ENCODE measurements at regions not wholly inside any gene's neighbourhood (a gene's known extent, or its start where the extent isn't known, plus 50 kb on each side); places are given as distances from the start of the nearest gene placed in this dataset.

DNA sequence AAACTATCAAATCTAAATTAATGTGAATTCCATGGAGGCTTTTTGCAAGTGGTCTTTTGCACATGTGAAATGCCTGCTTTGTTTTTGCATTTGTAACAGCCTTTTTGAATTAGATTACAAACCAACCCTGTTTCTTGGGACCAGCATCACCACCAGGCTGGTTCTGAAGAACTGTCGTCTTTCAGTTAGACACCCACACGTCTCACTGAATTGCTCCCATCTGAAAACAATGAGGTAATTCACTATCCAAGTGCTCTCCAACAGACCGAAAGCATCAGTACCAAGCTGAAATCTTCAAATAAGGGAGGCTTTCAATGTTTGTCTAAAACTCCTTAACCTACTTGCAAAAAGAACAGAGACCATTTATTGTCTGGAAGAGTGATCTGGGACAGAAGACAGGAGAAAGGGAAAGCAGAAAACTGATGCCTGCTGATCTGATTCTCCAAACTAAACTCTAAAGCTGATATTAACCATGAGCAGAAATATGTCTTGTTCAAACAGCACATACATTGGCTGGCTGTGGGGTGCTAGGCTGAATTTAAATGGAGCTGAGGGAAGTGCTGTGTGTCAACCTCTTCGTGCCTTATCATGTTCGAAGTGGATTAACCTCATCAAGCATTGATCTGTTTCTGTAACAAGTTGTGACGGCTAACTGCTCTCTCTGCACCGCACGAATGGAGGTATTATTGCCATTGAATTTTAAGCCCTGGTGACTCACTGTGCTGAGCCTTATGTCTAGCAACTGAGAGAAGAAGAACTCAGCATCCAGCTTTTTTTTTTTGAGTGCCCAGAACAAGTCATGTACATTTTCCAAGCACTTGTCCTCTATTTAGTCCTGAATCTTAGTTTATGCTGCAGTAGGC lies 213.7 kb upstream of the P2RY1 start:
- ATAC-seq (peak; percentile 49), DNase-seq (no peak)
- no peaks in the 10 kb centered on the region for H3K27me3 ChIP-seq
- H3K36me3 ChIP-seq (replicated peaks in 1 of 2; ENCODE audit: insufficient read depth in 1 of 2, low read depth in 2 of 2) = no peaks in the 10 kb centered on the region
- peaks cover 5% of the 10 kb centered on the region for H3K4me1 ChIP-seq
- TF ChIP-seq POLR2A (IDR thresholded peaks at IDR 0.05) = no peak
- TF ChIP-seq, protein P1, sequence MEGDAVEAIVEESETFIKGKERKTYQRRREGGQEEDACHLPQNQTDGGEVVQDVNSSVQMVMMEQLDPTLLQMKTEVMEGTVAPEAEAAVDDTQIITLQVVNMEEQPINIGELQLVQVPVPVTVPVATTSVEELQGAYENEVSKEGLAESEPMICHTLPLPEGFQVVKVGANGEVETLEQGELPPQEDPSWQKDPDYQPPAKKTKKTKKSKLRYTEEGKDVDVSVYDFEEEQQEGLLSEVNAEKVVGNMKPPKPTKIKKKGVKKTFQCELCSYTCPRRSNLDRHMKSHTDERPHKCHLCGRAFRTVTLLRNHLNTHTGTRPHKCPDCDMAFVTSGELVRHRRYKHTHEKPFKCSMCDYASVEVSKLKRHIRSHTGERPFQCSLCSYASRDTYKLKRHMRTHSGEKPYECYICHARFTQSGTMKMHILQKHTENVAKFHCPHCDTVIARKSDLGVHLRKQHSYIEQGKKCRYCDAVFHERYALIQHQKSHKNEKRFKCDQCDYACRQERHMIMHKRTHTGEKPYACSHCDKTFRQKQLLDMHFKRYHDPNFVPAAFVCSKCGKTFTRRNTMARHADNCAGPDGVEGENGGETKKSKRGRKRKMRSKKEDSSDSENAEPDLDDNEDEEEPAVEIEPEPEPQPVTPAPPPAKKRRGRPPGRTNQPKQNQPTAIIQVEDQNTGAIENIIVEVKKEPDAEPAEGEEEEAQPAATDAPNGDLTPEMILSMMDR (IDR thresholded peaks at IDR 0.05) = no peak
- H3K4me3 ChIP-seq = no peak overlapping the region
- H3K27ac ChIP-seq = peak overlapping the region in 3 of 4 donors; percentile 0 to 31 (median 5)
- 23 to 26% methylated on average over 8 of the region's 8 CpGs for WGBS, 2 donors
- H3K9me3 ChIP-seq = no peaks in the 10 kb centered on the region
- intact Hi-C loops (cut with DNase I) = no loop called here

DNA sequence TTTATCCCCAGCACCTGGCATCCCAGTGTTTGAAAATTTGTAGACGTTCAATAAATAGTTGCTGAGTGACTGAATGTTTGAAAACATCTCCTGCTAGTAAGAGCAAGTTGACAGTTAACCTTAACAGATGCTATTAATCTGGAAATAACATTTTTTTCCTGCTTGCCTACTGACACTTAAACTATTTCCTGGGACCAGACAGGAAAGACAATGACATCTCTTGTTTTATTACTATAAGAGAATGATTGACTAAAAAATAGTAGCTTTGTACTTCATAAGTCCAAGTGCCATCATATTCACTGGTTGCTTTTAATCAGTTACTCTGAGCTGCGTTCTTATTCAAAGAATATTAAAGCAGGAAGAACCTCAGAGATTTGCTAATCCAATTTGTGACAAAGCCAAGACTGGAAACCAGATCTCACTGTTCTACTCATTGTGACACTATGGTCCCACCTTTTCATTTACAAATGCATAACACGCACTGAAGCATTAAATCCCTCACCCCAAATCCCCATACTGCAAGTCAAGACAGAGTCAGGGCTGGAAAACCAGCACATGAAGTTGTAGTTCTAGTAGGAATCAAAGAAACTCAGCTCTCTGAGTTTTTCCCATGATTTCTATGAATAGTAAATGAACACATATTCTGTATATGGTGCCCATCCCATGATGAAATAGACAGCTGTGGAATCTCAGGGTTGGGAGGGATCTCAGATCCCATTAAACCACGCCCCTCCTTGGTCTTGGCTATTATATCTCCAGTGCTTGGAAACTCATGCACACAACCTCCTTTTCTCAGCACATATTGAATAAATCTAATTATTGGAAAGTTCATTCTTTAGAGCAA lies 212.7 kb upstream of the P2RY1 start:
- H3K27ac ChIP-seq = peak overlapping the region in 2 of 4 donors; percentile 0 to 33

GRCh38 chr3:152622811-152623167 lies 212.1 kb upstream of the P2RY1 start:
- TF ChIP-seq, protein P1 (IDR thresholded peaks at IDR 0.05) = no peak
- TF ChIP-seq POLR2A (IDR thresholded peaks at IDR 0.05) = no peak
- DNase-seq (no peak), ATAC-seq (no peak)
- Histone ChIP-seq H3K4me1 (peaks cover 5% of the 10 kb centered on the region), H3K27me3 (no peaks in the 10 kb centered on the region), H3K9me3 (no peaks in the 10 kb centered on the region), H3K36me3 (replicated peaks in 1 of 2; ENCODE audit: insufficient read depth in 1 of 2, low read depth in 2 of 2) (no peaks in the 10 kb centered on the region), H3K27ac (no peak overlapping the region), H3K4me3 (no peak overlapping the region)
- WGBS, 2 donors = 54 to 67% methylated on average over 2 of the region's 2 CpGs
- intact Hi-C loops (cut with DNase I) = no loop called here

More for the DNA sequence above, 212.7 kb upstream of the P2RY1 start:
- intact Hi-C loops (cut with DNase I) = no loop called here
- Histone ChIP-seq H3K36me3 (replicated peaks in 1 of 2; ENCODE audit: insufficient read depth in 1 of 2, low read depth in 2 of 2) (no peaks in the 10 kb centered on the region), H3K27me3 (no peaks in the 10 kb centered on the region), H3K4me3 (no peak overlapping the region), H3K4me1 (peaks cover 5% of the 10 kb centered on the region), H3K9me3 (no peaks in the 10 kb centered on the region)
- ATAC-seq = peak; percentile 45
- TF ChIP-seq POLR2A (IDR thresholded peaks at IDR 0.05) = no peak
- TF ChIP-seq, protein P1 (IDR thresholded peaks at IDR 0.05) = no peak
- DNase-seq = no peak
- WGBS, 2 donors = 33 to 39% methylated on average over 4 of the region's 4 CpGs

DNA sequence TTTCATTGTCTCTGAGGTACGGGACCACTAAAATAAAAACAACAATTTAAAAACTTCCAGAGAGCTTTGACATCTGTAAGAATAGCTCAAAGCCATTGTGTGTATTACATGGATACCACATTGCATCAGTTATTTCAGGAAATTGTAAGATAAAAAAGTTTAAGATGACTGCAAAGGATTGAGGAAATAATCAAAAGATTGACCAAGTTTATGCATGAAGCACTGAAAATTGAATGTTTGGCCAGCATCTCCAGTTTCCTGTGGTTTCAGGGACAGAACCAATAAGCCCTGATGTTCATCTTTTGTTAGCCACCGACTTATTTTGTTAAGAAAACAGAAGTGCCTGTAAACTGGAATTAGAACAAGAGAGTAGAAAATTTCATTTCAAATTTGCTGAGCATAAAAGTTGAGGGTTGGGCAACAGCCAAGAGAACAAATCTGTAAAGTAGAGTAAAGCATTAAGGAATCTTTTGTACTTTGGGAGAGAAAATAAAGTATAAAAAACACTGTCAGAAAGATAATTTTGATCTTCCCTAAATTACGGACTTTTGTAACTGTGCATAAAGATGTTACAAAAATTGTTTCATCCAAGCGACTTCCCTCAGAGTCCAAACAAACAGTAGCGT lies 211.5 kb upstream of the P2RY1 start:
- DNase-seq (no peak), ATAC-seq (no peak)
- H3K36me3 ChIP-seq (replicated peaks in 1 of 2; ENCODE audit: insufficient read depth in 1 of 2, low read depth in 2 of 2) = no peaks in the 10 kb centered on the region
- peaks cover 5% of the 10 kb centered on the region for H3K4me1 ChIP-seq
- intact Hi-C loops (cut with DNase I) = no loop called here
- no peaks in the 10 kb centered on the region for H3K27me3 ChIP-seq
- H3K4me3 ChIP-seq = no peak overlapping the region
- no peaks in the 10 kb centered on the region for H3K9me3 ChIP-seq
- H3K27ac ChIP-seq = no peak overlapping the region
- TF ChIP-seq POLR2A (IDR thresholded peaks at IDR 0.05) = no peak
- TF ChIP-seq, protein P1 (IDR thresholded peaks at IDR 0.05) = no peak
- 60 to 69% methylated on average over 5 of the region's 5 CpGs for WGBS, 2 donors

All from body of pancreas (tissue), 4 donors.